ENCODE measurements at regions not wholly inside any gene's neighbourhood (a gene's known extent, or its start where the extent isn't known, plus 50 kb on each side); places are given as distances from the start of the nearest gene placed in this dataset.

DNA sequence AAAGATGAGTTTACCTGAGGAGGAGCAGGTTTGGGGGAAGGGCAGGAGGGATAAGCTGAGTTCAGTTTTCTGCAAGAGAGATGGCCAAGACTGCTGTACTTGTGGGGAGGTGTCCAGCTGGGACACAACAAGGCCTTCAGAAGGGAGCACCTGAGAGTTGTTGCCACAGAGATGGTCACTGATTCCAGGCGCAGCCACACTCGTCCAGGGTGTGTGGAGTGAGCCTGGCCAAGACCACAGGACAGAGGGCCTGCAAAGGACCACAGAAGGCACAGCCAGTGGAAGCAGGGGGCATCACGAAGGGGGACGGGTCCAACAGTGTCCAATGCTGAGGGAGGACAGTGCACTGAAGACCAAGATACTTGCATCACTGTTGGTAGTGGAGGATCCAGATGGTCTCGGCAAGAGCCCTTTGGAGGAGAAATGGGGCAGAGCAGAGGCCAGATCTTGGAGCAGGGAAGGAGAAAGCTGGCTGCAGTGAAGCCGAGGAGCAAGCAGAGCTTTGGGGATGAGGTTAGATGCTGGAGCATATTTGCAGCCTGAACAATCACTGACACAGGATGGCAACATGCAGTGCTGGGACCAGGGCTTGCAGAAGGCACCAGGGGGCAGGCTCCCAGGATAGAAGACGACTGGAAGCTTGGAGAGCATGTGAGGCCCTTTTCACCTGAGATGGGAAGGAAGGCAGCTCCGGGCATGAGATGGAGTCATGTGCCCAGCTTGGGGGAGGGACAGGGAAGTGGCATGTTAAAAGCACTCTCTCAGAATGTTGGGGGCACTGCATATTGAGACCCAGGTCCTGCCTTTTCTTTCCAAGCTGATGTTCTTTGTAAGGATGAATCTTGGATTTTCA is 214.0 kb downstream of the CYP26B1 start:
- TF ChIP-seq, protein P1, sequence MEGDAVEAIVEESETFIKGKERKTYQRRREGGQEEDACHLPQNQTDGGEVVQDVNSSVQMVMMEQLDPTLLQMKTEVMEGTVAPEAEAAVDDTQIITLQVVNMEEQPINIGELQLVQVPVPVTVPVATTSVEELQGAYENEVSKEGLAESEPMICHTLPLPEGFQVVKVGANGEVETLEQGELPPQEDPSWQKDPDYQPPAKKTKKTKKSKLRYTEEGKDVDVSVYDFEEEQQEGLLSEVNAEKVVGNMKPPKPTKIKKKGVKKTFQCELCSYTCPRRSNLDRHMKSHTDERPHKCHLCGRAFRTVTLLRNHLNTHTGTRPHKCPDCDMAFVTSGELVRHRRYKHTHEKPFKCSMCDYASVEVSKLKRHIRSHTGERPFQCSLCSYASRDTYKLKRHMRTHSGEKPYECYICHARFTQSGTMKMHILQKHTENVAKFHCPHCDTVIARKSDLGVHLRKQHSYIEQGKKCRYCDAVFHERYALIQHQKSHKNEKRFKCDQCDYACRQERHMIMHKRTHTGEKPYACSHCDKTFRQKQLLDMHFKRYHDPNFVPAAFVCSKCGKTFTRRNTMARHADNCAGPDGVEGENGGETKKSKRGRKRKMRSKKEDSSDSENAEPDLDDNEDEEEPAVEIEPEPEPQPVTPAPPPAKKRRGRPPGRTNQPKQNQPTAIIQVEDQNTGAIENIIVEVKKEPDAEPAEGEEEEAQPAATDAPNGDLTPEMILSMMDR (IDR thresholded peaks at IDR 0.05): peak; percentile 31
- no peak for TF ChIP-seq TAF1 (IDR thresholded peaks at IDR 0.05; ENCODE audit: borderline replicate concordance, low read depth, low read length)
- TF ChIP-seq NRF1 (IDR thresholded peaks at IDR 0.05; ENCODE audit: low read depth, low read length): no peak

Data from SK-N-SH (cell line).